Choroid plexus epithelial cell (primary cell): ENCODE measurements at regions not wholly inside any gene's neighbourhood (a gene's known extent, or its start where the extent isn't known, plus 50 kb on each side); places are given as distances from the start of the nearest gene placed in this dataset.

Source experiments
- DNase-seq: peaks from one replicate; pipeline ENCODE4 v3.0.0-alpha.2; 2010; ENCODE audit warnings: low read depth
- H3K4me3 ChIP-seq: 2 replicates; pipeline ENCODE4 v1.5.1; 2011; ENCODE audit warnings: low read depth, mild to moderate bottlenecking, control low read depth, low read length, moderate library complexity
- TF ChIP-seq, protein P1 (sequence below): conservative IDR thresholded peaks from 2 replicates; pipeline ENCODE4 v1.5.1; 2011; ENCODE audit warnings: low read depth, mild to moderate bottlenecking, control low read depth, inconsistent platforms, low read length, moderate library complexity

DNA sequence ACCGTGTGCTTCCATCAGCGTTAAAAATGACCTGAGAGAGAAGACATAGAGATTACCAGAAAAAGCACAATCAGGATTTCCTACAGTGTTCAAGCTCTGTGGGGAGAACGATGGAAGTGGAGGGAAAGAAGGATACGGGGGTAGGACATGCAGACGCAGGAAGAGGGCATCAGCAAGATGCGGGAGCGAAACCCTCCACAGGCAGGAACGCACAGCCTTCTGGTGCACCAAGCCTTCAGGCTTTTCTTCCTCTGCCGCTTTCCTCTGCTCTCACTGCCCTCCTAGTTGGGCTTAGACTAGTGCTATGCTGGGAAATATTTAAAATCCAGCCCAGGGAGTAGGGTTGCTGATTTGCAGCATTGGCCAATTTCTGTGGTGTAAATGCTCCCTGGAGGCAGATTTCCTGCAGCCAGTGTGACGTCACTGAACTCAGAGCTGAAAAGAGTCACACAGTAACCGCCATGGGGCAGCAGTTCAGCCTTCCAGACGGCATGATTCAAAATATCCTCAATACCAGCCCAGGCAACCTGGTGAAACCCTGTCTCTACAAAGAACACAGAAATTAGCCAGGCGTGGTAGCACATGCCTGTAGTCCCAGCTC lies 205.1 kb upstream of the SOX1 start:
- no peak overlapping the region for H3K4me3 ChIP-seq
- TF ChIP-seq, protein P1, sequence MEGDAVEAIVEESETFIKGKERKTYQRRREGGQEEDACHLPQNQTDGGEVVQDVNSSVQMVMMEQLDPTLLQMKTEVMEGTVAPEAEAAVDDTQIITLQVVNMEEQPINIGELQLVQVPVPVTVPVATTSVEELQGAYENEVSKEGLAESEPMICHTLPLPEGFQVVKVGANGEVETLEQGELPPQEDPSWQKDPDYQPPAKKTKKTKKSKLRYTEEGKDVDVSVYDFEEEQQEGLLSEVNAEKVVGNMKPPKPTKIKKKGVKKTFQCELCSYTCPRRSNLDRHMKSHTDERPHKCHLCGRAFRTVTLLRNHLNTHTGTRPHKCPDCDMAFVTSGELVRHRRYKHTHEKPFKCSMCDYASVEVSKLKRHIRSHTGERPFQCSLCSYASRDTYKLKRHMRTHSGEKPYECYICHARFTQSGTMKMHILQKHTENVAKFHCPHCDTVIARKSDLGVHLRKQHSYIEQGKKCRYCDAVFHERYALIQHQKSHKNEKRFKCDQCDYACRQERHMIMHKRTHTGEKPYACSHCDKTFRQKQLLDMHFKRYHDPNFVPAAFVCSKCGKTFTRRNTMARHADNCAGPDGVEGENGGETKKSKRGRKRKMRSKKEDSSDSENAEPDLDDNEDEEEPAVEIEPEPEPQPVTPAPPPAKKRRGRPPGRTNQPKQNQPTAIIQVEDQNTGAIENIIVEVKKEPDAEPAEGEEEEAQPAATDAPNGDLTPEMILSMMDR, result no peak
- DNase-seq, result no peak

DNA sequence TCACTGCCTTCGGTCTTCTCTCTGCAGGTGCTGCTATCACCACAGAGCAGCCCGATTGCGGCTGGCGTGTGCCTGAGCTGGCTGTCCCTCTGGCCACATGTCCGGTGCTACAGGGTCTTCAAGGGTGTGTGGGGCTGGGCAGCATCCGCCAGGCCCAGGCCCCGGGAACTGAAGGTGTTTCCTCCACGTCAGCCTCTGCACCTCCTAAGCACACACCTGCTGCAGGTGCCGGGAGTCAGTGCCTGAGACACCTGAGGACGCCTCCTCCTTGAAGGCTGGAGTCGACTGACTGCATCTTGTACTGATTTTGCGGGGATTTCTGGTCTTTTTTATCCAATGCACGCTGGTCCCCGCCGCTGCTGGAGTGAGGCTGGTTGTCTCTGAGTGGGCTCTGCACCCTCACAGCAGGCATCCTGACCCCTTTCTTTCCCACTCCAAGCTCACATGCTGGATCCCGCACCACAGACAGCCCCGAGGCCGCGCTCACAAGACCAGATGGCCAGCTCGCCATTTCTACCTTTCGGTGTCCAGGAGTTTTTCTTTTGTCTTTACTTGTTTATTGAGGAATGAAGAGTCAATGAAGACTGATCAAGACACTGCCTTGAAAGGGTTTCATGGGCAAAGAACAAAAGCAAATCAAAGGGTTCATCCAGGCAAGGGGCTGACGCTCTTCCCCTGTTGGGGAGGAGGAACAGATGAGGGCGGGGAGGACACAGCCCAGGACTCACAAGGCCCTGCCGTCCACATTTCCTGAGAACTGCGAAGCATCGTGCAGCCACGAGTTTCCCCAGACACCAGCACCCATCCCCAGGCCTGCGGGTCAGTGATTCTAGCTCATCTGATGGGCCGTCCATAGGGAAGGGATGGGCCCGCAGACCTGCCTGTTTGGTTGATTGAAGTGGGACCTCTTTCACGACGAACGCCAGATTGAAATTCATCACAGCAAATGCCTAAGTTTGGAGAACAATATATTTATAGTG lies 203.8 kb upstream of the SOX1 start:
- DNase-seq, result no peak
- H3K4me3 ChIP-seq, result no peak overlapping the region
- TF ChIP-seq, protein P1, result no peak

DNA sequence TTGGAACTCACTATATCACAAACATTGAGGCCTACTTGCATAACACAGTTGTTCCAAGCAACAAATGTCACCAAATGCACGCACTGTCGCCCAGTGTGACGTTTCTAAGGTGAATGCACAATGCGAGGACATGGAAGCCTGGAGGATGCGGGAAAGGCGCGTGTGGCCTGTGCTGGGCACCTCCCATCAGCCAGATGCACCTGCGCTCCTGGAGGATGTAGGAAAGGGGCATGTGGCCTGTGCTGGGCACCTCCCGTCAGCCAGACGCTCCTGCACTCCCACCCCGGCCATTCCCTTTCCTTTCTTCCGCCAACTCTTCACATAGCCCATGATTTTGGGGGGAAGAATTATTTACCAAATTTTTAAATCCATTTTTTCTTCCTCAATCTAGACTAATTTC lies 202.4 kb upstream of the SOX1 start:
- no peak overlapping the region for H3K4me3 ChIP-seq
- DNase-seq, result no peak
- TF ChIP-seq, protein P1, result no peak

DNA sequence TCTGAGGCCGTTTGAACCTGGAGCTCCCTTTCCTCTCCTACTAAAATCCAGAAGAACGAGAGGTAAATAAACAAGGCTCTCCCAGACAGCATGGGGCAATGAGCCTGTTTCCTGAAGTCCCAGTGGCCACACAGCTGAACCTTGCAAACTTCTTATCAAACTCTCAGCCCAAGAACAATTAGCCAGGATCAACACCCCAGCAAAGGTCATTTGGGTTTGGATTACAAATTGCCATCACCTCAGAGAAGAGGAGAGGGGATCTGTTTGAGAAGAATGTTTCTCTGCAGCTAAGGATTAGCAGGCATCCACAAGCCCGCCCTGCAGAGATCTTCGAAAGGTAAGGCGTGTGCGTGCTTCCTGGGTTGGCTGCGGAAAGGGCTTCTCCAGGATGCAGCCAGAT lies 201.9 kb upstream of the SOX1 start:
- H3K4me3 ChIP-seq, result no peak overlapping the region
- DNase-seq, result no peak

DNA sequence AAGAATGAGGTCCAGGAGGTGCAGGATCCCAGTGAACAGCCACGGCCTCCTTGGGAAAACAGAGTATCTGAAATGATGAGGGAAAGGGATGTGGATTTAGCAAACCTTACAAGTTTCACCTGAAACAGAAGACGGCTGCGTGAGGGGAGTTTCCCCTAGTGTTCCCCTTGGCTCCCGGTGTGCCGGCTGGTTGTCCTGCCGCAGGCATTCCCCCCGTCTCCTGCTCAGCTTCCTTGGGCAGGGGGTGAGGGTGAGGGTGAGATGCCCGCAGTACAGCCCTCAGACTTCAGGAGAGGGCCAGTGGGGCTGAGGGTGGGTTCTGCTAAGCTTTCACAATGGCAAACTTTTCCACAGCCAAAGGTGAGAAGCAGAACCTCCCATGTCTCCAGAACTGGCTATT lies 201.1 kb upstream of the SOX1 start:
- TF ChIP-seq, protein P1, result no peak
- no peak overlapping the region for H3K4me3 ChIP-seq
- DNase-seq, result no peak

More for the DNA sequence above, 201.9 kb upstream of the SOX1 start:
- TF ChIP-seq, protein P1, result no peak

DNA sequence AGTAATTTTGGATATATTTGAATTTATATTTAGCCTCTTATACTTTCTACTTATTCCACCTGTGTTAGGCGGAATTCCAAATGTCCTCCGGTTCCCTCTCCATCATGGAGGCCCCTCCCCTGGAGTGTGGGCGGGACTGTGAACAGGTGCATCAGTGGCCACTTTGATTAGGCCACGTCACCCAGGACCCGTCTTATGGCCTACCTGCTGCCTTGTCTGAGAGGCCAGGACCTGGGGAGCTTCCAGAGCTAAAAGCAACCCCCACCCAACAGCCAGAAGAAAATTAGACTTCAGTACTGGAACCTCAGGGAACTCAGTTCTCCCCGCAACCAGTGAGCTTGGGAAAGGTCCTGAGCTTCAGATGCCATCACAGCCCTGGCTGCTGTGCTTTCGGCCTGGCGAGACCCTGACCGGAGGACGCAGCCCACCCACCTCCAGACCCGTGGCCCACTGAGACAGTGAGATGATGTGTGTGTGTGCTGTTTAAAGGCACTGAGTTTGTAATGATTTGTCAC lies 200.2 kb upstream of the SOX1 start:
- H3K4me3 ChIP-seq, result no peak overlapping the region
- TF ChIP-seq, protein P1, result no peak
- no peak for DNase-seq
